ENCODE measurements at regions not wholly inside any gene's neighbourhood (a gene's known extent, or its start where the extent isn't known, plus 50 kb on each side); places are given as distances from the start of the nearest gene placed in this dataset.

- H3K36me3 Mint-ChIP-seq (ENCODE audit: low read depth): no peaks in the 10 kb centered on the region
- no peak overlapping the region for H3K27ac Mint-ChIP-seq
- DNase-seq (ENCODE audit: low spot score): no peak
- intact Hi-C loops (cut with micrococcal nuclease): no loop called here
- no peaks in the 10 kb centered on the region for H3K27me3 Mint-ChIP-seq (ENCODE audit: low read depth)
- H3K4me1 Mint-ChIP-seq (ENCODE audit: low read depth): no peaks in the 10 kb centered on the region
- H3K9me3 Mint-ChIP-seq: peaks cover 11% of the 10 kb centered on the region
- no peak overlapping the region for H3K4me3 Mint-ChIP-seq (ENCODE audit: low read depth)
Observed at GRCh38 chr13:85223883-85224656, 575.1 kb downstream of the SLITRK6 start.

- Mint-ChIP-seq H3K4me1 (ENCODE audit: low read depth) (no peaks in the 10 kb centered on the region), H3K27me3 (ENCODE audit: low read depth) (no peaks in the 10 kb centered on the region), H3K27ac (no peak overlapping the region), H3K36me3 (ENCODE audit: low read depth) (no peaks in the 10 kb centered on the region), H3K9me3 (peaks cover 20% of the 10 kb centered on the region), H3K4me3 (ENCODE audit: low read depth) (no peak overlapping the region)
- DNase-seq (ENCODE audit: low spot score): no peak
- intact Hi-C loops (cut with micrococcal nuclease): no loop called here
Observed at GRCh38 chr13:85216576-85216975, 582.6 kb downstream of the SLITRK6 start.

GRCh38 chr13:85212692-85213091, 586.5 kb downstream of the SLITRK6 start:
- no peaks in the 10 kb centered on the region for H3K36me3 Mint-ChIP-seq (ENCODE audit: low read depth)
- DNase-seq (ENCODE audit: low spot score): no peak
- H3K27me3 Mint-ChIP-seq (ENCODE audit: low read depth): no peaks in the 10 kb centered on the region
- no peak overlapping the region for H3K4me3 Mint-ChIP-seq (ENCODE audit: low read depth)
- no peak overlapping the region for H3K27ac Mint-ChIP-seq
- no peaks in the 10 kb centered on the region for H3K4me1 Mint-ChIP-seq (ENCODE audit: low read depth)
- H3K9me3 Mint-ChIP-seq: peaks cover 17% of the 10 kb centered on the region
- intact Hi-C loops (cut with micrococcal nuclease): no loop called here

GRCh38 chr13:85204668-85205344, 594.4 kb downstream of the SLITRK6 start:
- intact Hi-C loops (cut with micrococcal nuclease): no loop called here
- Mint-ChIP-seq H3K27me3 (ENCODE audit: low read depth) (no peaks in the 10 kb centered on the region), H3K27ac (no peak overlapping the region), H3K36me3 (ENCODE audit: low read depth) (no peaks in the 10 kb centered on the region), H3K9me3 (peaks cover 39% of the 10 kb centered on the region), H3K4me1 (ENCODE audit: low read depth) (no peaks in the 10 kb centered on the region), H3K4me3 (ENCODE audit: low read depth) (no peak overlapping the region)
- no peak for DNase-seq (ENCODE audit: low spot score)

- no peaks in the 10 kb centered on the region for H3K36me3 Mint-ChIP-seq (ENCODE audit: low read depth)
- H3K27ac Mint-ChIP-seq: no peak overlapping the region
- H3K4me3 Mint-ChIP-seq (ENCODE audit: low read depth): no peak overlapping the region
- H3K9me3 Mint-ChIP-seq: peaks cover 11% of the 10 kb centered on the region
- intact Hi-C loops (cut with micrococcal nuclease): no loop called here
- no peak for DNase-seq (ENCODE audit: low spot score)
- H3K27me3 Mint-ChIP-seq (ENCODE audit: low read depth): no peaks in the 10 kb centered on the region
- no peaks in the 10 kb centered on the region for H3K4me1 Mint-ChIP-seq (ENCODE audit: low read depth)
Observed at GRCh38 chr13:85197431-85197830, 601.8 kb downstream of the SLITRK6 start.

GRCh38 chr13:85194482-85194881, 604.7 kb downstream of the SLITRK6 start:
- peaks cover 4% of the 10 kb centered on the region for H3K9me3 Mint-ChIP-seq
- DNase-seq (ENCODE audit: low spot score): no peak
- H3K4me3 Mint-ChIP-seq (ENCODE audit: low read depth): no peak overlapping the region
- H3K36me3 Mint-ChIP-seq (ENCODE audit: low read depth): no peaks in the 10 kb centered on the region
- H3K27ac Mint-ChIP-seq: no peak overlapping the region
- H3K4me1 Mint-ChIP-seq (ENCODE audit: low read depth): no peaks in the 10 kb centered on the region
- intact Hi-C loops (cut with micrococcal nuclease): no loop called here
- H3K27me3 Mint-ChIP-seq (ENCODE audit: low read depth): no peaks in the 10 kb centered on the region

- no peak overlapping the region for H3K27ac Mint-ChIP-seq
- H3K4me1 Mint-ChIP-seq (ENCODE audit: low read depth): no peaks in the 10 kb centered on the region
- H3K4me3 Mint-ChIP-seq (ENCODE audit: low read depth): no peak overlapping the region
- H3K36me3 Mint-ChIP-seq (ENCODE audit: low read depth): no peaks in the 10 kb centered on the region
- intact Hi-C loops (cut with micrococcal nuclease): no loop called here
- no peaks in the 10 kb centered on the region for H3K27me3 Mint-ChIP-seq (ENCODE audit: low read depth)
- peaks cover 10% of the 10 kb centered on the region for H3K9me3 Mint-ChIP-seq
- DNase-seq (ENCODE audit: low spot score): no peak
Observed at GRCh38 chr13:85191996-85192718, 607.1 kb downstream of the SLITRK6 start.

GRCh38 chr13:85186356-85187045, 612.7 kb downstream of the SLITRK6 start:
- Mint-ChIP-seq H3K36me3 (ENCODE audit: low read depth) (no peaks in the 10 kb centered on the region), H3K9me3 (peaks cover 27% of the 10 kb centered on the region), H3K4me3 (ENCODE audit: low read depth) (no peak overlapping the region), H3K27me3 (ENCODE audit: low read depth) (no peaks in the 10 kb centered on the region), H3K4me1 (ENCODE audit: low read depth) (no peaks in the 10 kb centered on the region), H3K27ac (no peak overlapping the region)
- intact Hi-C loops (cut with micrococcal nuclease): no loop called here
- no peak for DNase-seq (ENCODE audit: low spot score)

GRCh38 chr13:85174291-85174690, 624.9 kb downstream of the SLITRK6 start:
- Mint-ChIP-seq H3K36me3 (ENCODE audit: low read depth) (no peaks in the 10 kb centered on the region), H3K27me3 (ENCODE audit: low read depth) (no peaks in the 10 kb centered on the region), H3K9me3 (peaks cover 33% of the 10 kb centered on the region), H3K4me3 (ENCODE audit: low read depth) (no peak overlapping the region), H3K4me1 (ENCODE audit: low read depth) (no peaks in the 10 kb centered on the region), H3K27ac (no peak overlapping the region)
- intact Hi-C loops (cut with micrococcal nuclease): no loop called here
- no peak for DNase-seq (ENCODE audit: low spot score)

GRCh38 chr13:85170372-85170771, 628.8 kb downstream of the SLITRK6 start:
- peaks cover 23% of the 10 kb centered on the region for H3K9me3 Mint-ChIP-seq
- no peaks in the 10 kb centered on the region for H3K36me3 Mint-ChIP-seq (ENCODE audit: low read depth)
- no peak overlapping the region for H3K27ac Mint-ChIP-seq
- no peaks in the 10 kb centered on the region for H3K4me1 Mint-ChIP-seq (ENCODE audit: low read depth)
- no peak for DNase-seq (ENCODE audit: low spot score)
- H3K4me3 Mint-ChIP-seq (ENCODE audit: low read depth): no peak overlapping the region
- H3K27me3 Mint-ChIP-seq (ENCODE audit: low read depth): no peaks in the 10 kb centered on the region
- intact Hi-C loops (cut with micrococcal nuclease): no loop called here

- DNase-seq (ENCODE audit: low spot score): no peak
- intact Hi-C loops (cut with micrococcal nuclease): no loop called here
- Mint-ChIP-seq H3K4me1 (ENCODE audit: low read depth) (no peaks in the 10 kb centered on the region), H3K9me3 (peaks cover 39% of the 10 kb centered on the region), H3K27ac (no peak overlapping the region), H3K36me3 (ENCODE audit: low read depth) (no peaks in the 10 kb centered on the region), H3K27me3 (ENCODE audit: low read depth) (no peaks in the 10 kb centered on the region), H3K4me3 (ENCODE audit: low read depth) (no peak overlapping the region)
Observed at GRCh38 chr13:85166891-85167290, 632.3 kb downstream of the SLITRK6 start.

GRCh38 chr13:85163063-85163462, 636.2 kb downstream of the SLITRK6 start:
- intact Hi-C loops (cut with micrococcal nuclease): no loop called here
- Mint-ChIP-seq H3K36me3 (ENCODE audit: low read depth) (no peaks in the 10 kb centered on the region), H3K27me3 (ENCODE audit: low read depth) (no peaks in the 10 kb centered on the region), H3K4me1 (ENCODE audit: low read depth) (no peaks in the 10 kb centered on the region), H3K9me3 (peaks cover 34% of the 10 kb centered on the region), H3K4me3 (ENCODE audit: low read depth) (no peak overlapping the region), H3K27ac (no peak overlapping the region)
- no peak for DNase-seq (ENCODE audit: low spot score)

Data from activated T-helper 2 cell treated with anti-CD3 and anti-CD28 coated beads, Interferon-gamma antibody, Interleukin-2, Interleukin-4, amounts not matched to agents 10 μg/mL and 5 μg/mL and 100 μg/mL, durations not matched to agents 14 hours and 24 hours and 36 hours (primary cell).